ENCODE measurements at regions not wholly inside any gene's neighbourhood (a gene's known extent, or its start where the extent isn't known, plus 50 kb on each side); places are given as distances from the start of the nearest gene placed in this dataset.

DNA sequence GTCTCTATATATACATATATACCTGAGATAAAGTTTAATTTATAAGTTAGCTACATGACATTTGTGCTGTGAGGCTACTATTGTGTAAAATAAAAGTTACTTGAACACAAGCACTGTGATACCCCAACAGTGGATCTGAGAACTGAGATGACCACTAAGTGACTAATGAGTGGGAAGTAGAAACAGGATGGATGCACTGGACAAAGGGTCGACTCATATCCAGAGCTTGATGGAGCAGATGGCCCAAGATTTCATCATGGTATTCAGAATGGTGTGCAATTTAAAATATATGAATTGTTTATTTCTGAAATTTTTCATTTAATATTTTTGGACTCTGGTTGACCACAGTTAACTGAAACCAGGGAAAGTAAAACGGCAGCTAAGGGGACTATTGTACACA, 908.6 kb upstream of the MDGA2 start:
- Histone ChIP-seq H3K4me3 (replicated peaks in 1 of 2; ENCODE audit: low read depth in 1 of 2, low read length in 2 of 2) (no peak overlapping the region), H3K79me2 (ENCODE audit: insufficient read depth, low read length) (no peaks in the 10 kb centered on the region), H3K27ac (ENCODE audit: low read depth, low read length) (no peak overlapping the region), H3K9ac (ENCODE audit: low read length) (no peak overlapping the region), H4K20me1 (ENCODE audit: insufficient read depth) (no peaks in the 10 kb centered on the region), H3K9me2 (ENCODE audit: insufficient read depth) (no peaks in the 10 kb centered on the region), H2AFZ (ENCODE audit: low read depth, low read length, poor library complexity, severe bottlenecking) (no peak overlapping the region), H3K36me3 (ENCODE audit: control insufficient read depth in 1 of 2, insufficient read depth in 2 of 2, low read length in 2 of 2) (no peaks in the 10 kb centered on the region), H3K4me1 (ENCODE audit: control insufficient read depth in 1 of 2, insufficient read depth in 2 of 2, low read length in 2 of 2) (no peaks in the 10 kb centered on the region), H3K9me3 (ENCODE audit: control insufficient read depth in 1 of 2, insufficient read depth in 1 of 2, low read depth in 1 of 2, low read length in 2 of 2) (no peaks in the 10 kb centered on the region), H3K27me3 (ENCODE audit: insufficient read depth, low read length) (no peaks in the 10 kb centered on the region), H3K4me2 (ENCODE audit: low read length) (no peak overlapping the region)
- ATAC-seq: no peak
- DNase-seq (ENCODE audit: low read depth, low spot score): no peak
- POLR2A ChIA-PET: no interaction called here
- TF ChIP-seq, protein P1, sequence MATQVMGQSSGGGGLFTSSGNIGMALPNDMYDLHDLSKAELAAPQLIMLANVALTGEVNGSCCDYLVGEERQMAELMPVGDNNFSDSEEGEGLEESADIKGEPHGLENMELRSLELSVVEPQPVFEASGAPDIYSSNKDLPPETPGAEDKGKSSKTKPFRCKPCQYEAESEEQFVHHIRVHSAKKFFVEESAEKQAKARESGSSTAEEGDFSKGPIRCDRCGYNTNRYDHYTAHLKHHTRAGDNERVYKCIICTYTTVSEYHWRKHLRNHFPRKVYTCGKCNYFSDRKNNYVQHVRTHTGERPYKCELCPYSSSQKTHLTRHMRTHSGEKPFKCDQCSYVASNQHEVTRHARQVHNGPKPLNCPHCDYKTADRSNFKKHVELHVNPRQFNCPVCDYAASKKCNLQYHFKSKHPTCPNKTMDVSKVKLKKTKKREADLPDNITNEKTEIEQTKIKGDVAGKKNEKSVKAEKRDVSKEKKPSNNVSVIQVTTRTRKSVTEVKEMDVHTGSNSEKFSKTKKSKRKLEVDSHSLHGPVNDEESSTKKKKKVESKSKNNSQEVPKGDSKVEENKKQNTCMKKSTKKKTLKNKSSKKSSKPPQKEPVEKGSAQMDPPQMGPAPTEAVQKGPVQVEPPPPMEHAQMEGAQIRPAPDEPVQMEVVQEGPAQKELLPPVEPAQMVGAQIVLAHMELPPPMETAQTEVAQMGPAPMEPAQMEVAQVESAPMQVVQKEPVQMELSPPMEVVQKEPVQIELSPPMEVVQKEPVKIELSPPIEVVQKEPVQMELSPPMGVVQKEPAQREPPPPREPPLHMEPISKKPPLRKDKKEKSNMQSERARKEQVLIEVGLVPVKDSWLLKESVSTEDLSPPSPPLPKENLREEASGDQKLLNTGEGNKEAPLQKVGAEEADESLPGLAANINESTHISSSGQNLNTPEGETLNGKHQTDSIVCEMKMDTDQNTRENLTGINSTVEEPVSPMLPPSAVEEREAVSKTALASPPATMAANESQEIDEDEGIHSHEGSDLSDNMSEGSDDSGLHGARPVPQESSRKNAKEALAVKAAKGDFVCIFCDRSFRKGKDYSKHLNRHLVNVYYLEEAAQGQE (IDR thresholded peaks at IDR 0.05; ENCODE audit: low read depth): no peak
- TF ChIP-seq, protein P2, sequence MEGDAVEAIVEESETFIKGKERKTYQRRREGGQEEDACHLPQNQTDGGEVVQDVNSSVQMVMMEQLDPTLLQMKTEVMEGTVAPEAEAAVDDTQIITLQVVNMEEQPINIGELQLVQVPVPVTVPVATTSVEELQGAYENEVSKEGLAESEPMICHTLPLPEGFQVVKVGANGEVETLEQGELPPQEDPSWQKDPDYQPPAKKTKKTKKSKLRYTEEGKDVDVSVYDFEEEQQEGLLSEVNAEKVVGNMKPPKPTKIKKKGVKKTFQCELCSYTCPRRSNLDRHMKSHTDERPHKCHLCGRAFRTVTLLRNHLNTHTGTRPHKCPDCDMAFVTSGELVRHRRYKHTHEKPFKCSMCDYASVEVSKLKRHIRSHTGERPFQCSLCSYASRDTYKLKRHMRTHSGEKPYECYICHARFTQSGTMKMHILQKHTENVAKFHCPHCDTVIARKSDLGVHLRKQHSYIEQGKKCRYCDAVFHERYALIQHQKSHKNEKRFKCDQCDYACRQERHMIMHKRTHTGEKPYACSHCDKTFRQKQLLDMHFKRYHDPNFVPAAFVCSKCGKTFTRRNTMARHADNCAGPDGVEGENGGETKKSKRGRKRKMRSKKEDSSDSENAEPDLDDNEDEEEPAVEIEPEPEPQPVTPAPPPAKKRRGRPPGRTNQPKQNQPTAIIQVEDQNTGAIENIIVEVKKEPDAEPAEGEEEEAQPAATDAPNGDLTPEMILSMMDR (IDR thresholded peaks at IDR 0.05 in 2 of 3, conservative IDR thresholded peaks at IDR 0.05 in 1 of 3; ENCODE audit: borderline replicate concordance in 1 of 3, insufficient read depth in 1 of 3, low read depth in 2 of 3, low read length in 2 of 3): no peak
- no peak for TF ChIP-seq EGR1 (IDR thresholded peaks at IDR 0.05; ENCODE audit: low read depth)
- CTCF ChIA-PET: no interaction called here
- intact Hi-C loops (cut with micrococcal nuclease): no loop called here
- BruUV-seq (replicated peaks): no TSS peak
- RAD21 ChIA-PET (ENCODE audit: low non-redundant PET in 1 of 2, low total read pairs in 2 of 2, uncharacterized antibody in 2 of 2, unreplicated experiment in 2 of 2): no interaction called here

DNA sequence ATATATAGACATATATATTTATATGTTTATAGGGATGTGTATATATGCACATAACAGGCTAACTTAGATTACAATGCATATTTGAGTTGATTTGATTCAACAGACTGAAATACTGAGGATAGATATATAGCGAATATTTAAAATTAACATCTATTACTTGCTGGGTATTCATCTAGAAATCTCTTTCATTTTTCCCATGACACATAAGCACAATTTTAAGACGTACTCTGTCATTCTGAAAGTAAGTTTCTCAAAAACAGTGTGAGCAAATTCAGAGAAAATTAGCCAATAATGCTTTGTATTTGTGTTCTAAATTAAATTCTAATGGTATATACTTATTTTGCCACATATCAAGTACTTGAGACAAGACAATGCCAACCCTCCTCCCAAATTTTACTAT, 907.5 kb upstream of the MDGA2 start:
- no peak overlapping the region for H3K27ac ChIP-seq (ENCODE audit: low read depth, low read length)
- no peak overlapping the region for H3K4me3 ChIP-seq (replicated peaks in 1 of 2; ENCODE audit: low read depth in 1 of 2, low read length in 2 of 2)
- H3K27me3 ChIP-seq (ENCODE audit: insufficient read depth, low read length): no peaks in the 10 kb centered on the region
- no peak overlapping the region for H3K4me2 ChIP-seq (ENCODE audit: low read length)
- TF ChIP-seq POLR2A (IDR thresholded peaks at IDR 0.05; ENCODE audit: borderline replicate concordance, extremely low read depth, insufficient read depth, insufficient read length): no peak
- no peak for TF ChIP-seq YY1 (IDR thresholded peaks at IDR 0.05; ENCODE audit: extremely low read depth, insufficient replicate concordance, low read depth, low read length)
- TF ChIP-seq RAD21 (IDR thresholded peaks at IDR 0.05; ENCODE audit: low read depth): no peak
- TF ChIP-seq EZH2phosphoT487 (IDR thresholded peaks at IDR 0.05; ENCODE audit: borderline replicate concordance): no peak
- TF ChIP-seq SIN3A (IDR thresholded peaks at IDR 0.05; ENCODE audit: low read depth): no peak
- TF ChIP-seq POLR2AphosphoS5 (IDR thresholded peaks at IDR 0.05; ENCODE audit: low read depth, low read length): no peak
- TF ChIP-seq SP1 (IDR thresholded peaks at IDR 0.05; ENCODE audit: low read depth): no peak
- TF ChIP-seq, protein P3, sequence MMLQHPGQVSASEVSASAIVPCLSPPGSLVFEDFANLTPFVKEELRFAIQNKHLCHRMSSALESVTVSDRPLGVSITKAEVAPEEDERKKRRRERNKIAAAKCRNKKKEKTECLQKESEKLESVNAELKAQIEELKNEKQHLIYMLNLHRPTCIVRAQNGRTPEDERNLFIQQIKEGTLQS (IDR thresholded peaks at IDR 0.05): no peak
- BruUV-seq (replicated peaks): no TSS peak
- no peaks in the 10 kb centered on the region for H3K79me2 ChIP-seq (ENCODE audit: insufficient read depth, low read length)
- intact Hi-C loops (cut with micrococcal nuclease): no loop called here
- H3K9ac ChIP-seq (ENCODE audit: low read length): no peak overlapping the region
- no peaks in the 10 kb centered on the region for H3K9me2 ChIP-seq (ENCODE audit: insufficient read depth)
- no peak for DNase-seq (ENCODE audit: low read depth, low spot score)
- no peaks in the 10 kb centered on the region for H3K9me3 ChIP-seq (ENCODE audit: control insufficient read depth in 1 of 2, insufficient read depth in 1 of 2, low read depth in 1 of 2, low read length in 2 of 2)
- no peak for ATAC-seq
- ChIA-PET CTCF (no interaction called here), RAD21 (ENCODE audit: low non-redundant PET in 1 of 2, low total read pairs in 2 of 2, uncharacterized antibody in 2 of 2, unreplicated experiment in 2 of 2) (no interaction called here), POLR2A (no interaction called here)
- no peaks in the 10 kb centered on the region for H4K20me1 ChIP-seq (ENCODE audit: insufficient read depth)
- H2AFZ ChIP-seq (ENCODE audit: low read depth, low read length, poor library complexity, severe bottlenecking): no peak overlapping the region
- no peaks in the 10 kb centered on the region for H3K4me1 ChIP-seq (ENCODE audit: control insufficient read depth in 1 of 2, insufficient read depth in 2 of 2, low read length in 2 of 2)
- H3K36me3 ChIP-seq (ENCODE audit: control insufficient read depth in 1 of 2, insufficient read depth in 2 of 2, low read length in 2 of 2): no peaks in the 10 kb centered on the region
